Uterus (tissue), 2 donors: ENCODE measurements at regions not wholly inside any gene's neighbourhood (a gene's known extent, or its start where the extent isn't known, plus 50 kb on each side); places are given as distances from the start of the nearest gene placed in this dataset.

Experiments
- CTCF ChIP-seq, 4 experiments: fragments of 200-600 bp in 2 of 4; fragments of 450-650 bp in 2 of 4; sonication (generic) in 2 of 4; IDR thresholded peaks; one replicate each; pipeline ENCODE4 v1.5.1; 2016 to 2019; ENCODE audit warnings: antibody characterized with exemption in 4 of 4, mild to moderate bottlenecking in 2 of 4, moderate library complexity in 1 of 4
- POLR2A ChIP-seq, 2 donors: fragments of 450-650 bp; IDR thresholded peaks; one replicate each; pipeline ENCODE4 v1.6.1; 2016; ENCODE audit warnings: antibody characterized with exemption in 2 of 2, mild to moderate bottlenecking in 1 of 2, moderate library complexity in 1 of 2

DNA sequence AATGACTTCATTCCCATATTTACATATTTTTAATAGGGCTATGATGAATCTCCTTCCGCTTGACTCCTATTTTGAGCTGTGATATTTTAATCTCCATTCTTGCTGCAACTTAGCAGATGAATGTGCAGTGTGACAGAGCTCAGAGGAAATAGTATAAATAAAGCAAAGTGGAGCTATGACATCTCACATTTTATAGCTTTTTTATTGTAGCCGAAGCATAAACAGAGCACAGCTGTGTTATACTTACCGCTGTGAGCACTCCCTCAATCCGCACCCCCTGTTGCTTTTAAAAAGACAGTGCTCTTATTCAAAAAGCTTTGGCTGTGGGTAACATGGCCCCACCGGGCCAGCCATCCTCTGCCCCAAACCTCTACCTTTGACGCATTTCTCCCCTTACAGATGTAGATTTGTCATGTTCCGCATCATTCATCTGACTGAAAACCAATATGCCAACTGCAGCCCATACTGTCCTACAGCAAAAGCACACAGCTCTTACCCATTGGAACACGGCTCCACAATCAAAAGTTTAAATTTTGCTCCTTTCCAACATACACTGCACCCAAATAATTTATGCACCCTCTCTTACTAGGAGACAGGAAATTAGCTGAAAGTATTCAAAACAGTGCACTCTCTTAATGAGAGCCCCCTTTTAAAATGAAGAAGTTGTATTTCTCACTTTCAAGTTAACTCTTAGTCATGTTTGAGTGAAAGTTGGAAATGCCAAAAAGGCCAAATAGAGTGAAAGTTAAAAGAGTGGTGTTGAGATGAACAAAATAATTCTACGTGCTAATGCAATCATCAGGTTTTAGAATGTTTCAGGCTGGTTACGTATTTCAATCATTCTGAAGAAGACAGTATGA lies 429.3 kb upstream of the SOX5 start:
- no peak for TF ChIP-seq POLR2A (IDR thresholded peaks at IDR 0.05)
- no peak for TF ChIP-seq CTCF (IDR thresholded peaks at IDR 0.05)
